ENCODE measurements at regions not wholly inside any gene's neighbourhood (a gene's known extent, or its start where the extent isn't known, plus 50 kb on each side); places are given as distances from the start of the nearest gene placed in this dataset.

GRCh38 chr1:58864654-58865053 is 80.8 kb upstream of the JUN start:
- DNase-seq, result no peak

- no peak for DNase-seq
Observed at GRCh38 chr1:58866578-58866977, 82.7 kb upstream of the JUN start.

- DNase-seq, result no peak
Observed at GRCh38 chr1:58869638-58870297, 85.9 kb upstream of the JUN start.

- peak; percentile 73 for DNase-seq
Observed at GRCh38 chr1:58870298-58870676, 86.4 kb upstream of the JUN start.

GRCh38 chr1:58874342-58874741 is 90.5 kb upstream of the JUN start:
- DNase-seq, result no peak

GRCh38 chr1:58874757-58875755 is 91.2 kb upstream of the JUN start:
- DNase-seq, result peak; percentile 97

GRCh38 chr1:58879464-58879863 is 95.6 kb upstream of the JUN start:
- DNase-seq, result no peak

- DNase-seq, result no peak
Observed at GRCh38 chr1:58880592-58880991, 96.7 kb upstream of the JUN start.

GRCh38 chr1:58881471-58881994 is 97.7 kb upstream of the JUN start:
- no peak for DNase-seq

- no peak for DNase-seq
Observed at GRCh38 chr1:58882322-58882948, 98.6 kb upstream of the JUN start.

- DNase-seq, result no peak
Observed at GRCh38 chr1:58883037-58883887, 99.4 kb upstream of the JUN start.

- DNase-seq, result no peak
Observed at GRCh38 chr1:58883888-58884482, 100.1 kb upstream of the JUN start.

GRCh38 chr1:58884706-58885661 is 101.1 kb upstream of the JUN start:
- peak; percentile 66 for DNase-seq

GRCh38 chr1:58885998-58886397 is 102.2 kb upstream of the JUN start:
- DNase-seq, result peak; percentile 11

GRCh38 chr1:58886611-58887010 is 102.8 kb upstream of the JUN start:
- DNase-seq, result no peak

GRCh38 chr1:58887059-58887458 is 103.2 kb upstream of the JUN start:
- DNase-seq, result no peak

- DNase-seq, result no peak
Observed at GRCh38 chr1:58888833-58889232, 105.0 kb upstream of the JUN start.

- DNase-seq, result no peak
Observed at GRCh38 chr1:58890113-58890512, 106.3 kb upstream of the JUN start.

GRCh38 chr1:58890609-58891008 is 106.8 kb upstream of the JUN start:
- no peak for DNase-seq

- DNase-seq, result no peak
Observed at GRCh38 chr1:58891347-58891746, 107.5 kb upstream of the JUN start.
